Bronchial epithelial cell (primary cell): ENCODE measurements at regions not wholly inside any gene's neighbourhood (a gene's known extent, or its start where the extent isn't known, plus 50 kb on each side); places are given as distances from the start of the nearest gene placed in this dataset.
"Not testable (repeated sequence)": the region's sequence is repeated elsewhere in the genome, so short reads cannot be mapped to it uniquely, and the experiment has no call there.

Experiments used
- DNase-seq: peaks from one replicate; pipeline ENCODE4 v3.0.0-alpha.2; 2010; ENCODE audit warnings: low read depth
- FAIRE-seq: peaks from 2 replicates; lab custom pipeline; 2011; peaks lifted over from hg19 to GRCh38; lab: Jason Lieb, UNC
- H3K27me3 ChIP-seq: 2 replicates; pipeline ENCODE4 v1.5.1; 2011; ENCODE audit warnings: low read length; ENCODE audit not compliant: control insufficient read depth, insufficient read depth
- H3K36me3 ChIP-seq: 2 replicates; pipeline ENCODE4 v1.5.1; 2011; ENCODE audit warnings: low read length; ENCODE audit not compliant: control insufficient read depth, insufficient read depth
- H3K4me3 ChIP-seq: 2 replicates; pipeline ENCODE4 v1.5.1; 2011; ENCODE audit warnings: mild to moderate bottlenecking, low read depth, low read length, control low read depth
- TF ChIP-seq, protein P1 (sequence below): IDR thresholded peaks from 2 replicates; pipeline ENCODE4 v1.5.1; 2011; ENCODE audit warnings: mild to moderate bottlenecking, moderate library complexity, low read length, control low read depth, inconsistent platforms; ENCODE audit not compliant: insufficient read depth, severe bottlenecking

DNA sequence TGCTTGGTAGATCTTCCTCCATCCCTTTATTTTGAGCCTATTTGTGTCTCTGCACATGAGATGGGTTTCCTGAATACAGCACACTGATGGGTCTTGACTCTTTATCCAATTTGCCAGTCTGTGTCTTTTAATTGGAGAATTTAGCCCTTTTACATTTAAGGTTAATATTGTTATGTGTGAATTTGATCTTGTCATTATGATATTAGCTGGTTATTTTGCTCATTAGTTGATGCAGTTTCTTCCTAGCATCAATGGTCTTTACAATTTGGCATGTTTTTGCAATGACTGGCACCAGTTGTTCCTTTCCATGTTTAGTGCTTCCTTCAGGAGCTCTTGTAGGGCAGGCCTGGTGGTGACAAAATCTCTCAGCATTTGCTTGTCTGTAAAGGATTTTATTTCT is 72.4 kb downstream of the HNRNPD start:
- FAIRE-seq, H3K36me3 ChIP-seq: not testable (repeated sequence)

DNA sequence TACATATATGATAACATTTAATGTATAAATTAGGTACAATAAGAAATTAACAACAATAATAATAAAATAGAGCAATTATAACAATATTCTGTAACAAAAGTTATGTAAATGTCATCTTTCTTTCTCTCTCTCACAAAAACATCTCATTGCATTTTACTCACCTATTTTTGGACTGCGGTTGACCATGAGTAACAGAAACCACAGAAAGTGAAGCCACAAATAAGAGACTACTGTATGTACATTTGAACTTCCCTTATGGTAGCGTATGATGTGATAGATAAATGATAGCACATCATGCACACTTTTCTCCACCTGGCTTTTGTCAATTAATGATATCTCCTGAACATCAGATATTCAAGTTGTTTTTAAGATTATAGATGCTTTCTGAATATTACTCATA is 80.5 kb downstream of the HNRNPD start:
- H3K36me3 ChIP-seq, result no peaks in the 10 kb centered on the region
- DNase-seq, result no peak
- no peak overlapping the region for H3K4me3 ChIP-seq
- TF ChIP-seq, protein P1, sequence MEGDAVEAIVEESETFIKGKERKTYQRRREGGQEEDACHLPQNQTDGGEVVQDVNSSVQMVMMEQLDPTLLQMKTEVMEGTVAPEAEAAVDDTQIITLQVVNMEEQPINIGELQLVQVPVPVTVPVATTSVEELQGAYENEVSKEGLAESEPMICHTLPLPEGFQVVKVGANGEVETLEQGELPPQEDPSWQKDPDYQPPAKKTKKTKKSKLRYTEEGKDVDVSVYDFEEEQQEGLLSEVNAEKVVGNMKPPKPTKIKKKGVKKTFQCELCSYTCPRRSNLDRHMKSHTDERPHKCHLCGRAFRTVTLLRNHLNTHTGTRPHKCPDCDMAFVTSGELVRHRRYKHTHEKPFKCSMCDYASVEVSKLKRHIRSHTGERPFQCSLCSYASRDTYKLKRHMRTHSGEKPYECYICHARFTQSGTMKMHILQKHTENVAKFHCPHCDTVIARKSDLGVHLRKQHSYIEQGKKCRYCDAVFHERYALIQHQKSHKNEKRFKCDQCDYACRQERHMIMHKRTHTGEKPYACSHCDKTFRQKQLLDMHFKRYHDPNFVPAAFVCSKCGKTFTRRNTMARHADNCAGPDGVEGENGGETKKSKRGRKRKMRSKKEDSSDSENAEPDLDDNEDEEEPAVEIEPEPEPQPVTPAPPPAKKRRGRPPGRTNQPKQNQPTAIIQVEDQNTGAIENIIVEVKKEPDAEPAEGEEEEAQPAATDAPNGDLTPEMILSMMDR, result no peak
- H3K27me3 ChIP-seq, result no peaks in the 10 kb centered on the region
- no peak for FAIRE-seq

More for the DNA sequence above, 72.4 kb downstream of the HNRNPD start:
- not testable (repeated sequence) for H3K27me3 ChIP-seq, H3K4me3 ChIP-seq, DNase-seq

DNA sequence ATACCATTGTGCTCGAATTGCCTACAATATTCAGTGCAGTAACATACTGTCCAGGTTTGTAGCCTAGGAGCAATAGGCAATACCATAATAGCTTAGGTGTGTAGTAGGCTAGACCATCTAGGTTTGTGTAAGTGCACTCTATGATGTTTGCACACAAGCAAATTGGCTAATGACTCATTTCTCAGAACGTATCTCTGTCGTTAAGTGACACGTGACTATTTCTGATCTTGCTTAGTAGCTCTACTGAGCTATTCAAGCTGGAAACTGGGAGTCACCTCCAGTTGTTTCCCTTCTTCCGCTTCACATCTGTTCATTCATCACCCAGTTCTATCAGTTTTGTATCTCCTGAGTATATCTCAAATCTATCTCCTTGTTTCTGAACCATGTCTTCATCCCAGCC is 86.1 kb downstream of the HNRNPD start:
- Histone ChIP-seq H3K4me3 (no peak overlapping the region), H3K27me3 (peaks cover under 1% of the 10 kb centered on the region), H3K36me3 (no peaks in the 10 kb centered on the region)
- no peak for FAIRE-seq
- peak; percentile 49 for DNase-seq
- TF ChIP-seq, protein P1, result no peak

DNA sequence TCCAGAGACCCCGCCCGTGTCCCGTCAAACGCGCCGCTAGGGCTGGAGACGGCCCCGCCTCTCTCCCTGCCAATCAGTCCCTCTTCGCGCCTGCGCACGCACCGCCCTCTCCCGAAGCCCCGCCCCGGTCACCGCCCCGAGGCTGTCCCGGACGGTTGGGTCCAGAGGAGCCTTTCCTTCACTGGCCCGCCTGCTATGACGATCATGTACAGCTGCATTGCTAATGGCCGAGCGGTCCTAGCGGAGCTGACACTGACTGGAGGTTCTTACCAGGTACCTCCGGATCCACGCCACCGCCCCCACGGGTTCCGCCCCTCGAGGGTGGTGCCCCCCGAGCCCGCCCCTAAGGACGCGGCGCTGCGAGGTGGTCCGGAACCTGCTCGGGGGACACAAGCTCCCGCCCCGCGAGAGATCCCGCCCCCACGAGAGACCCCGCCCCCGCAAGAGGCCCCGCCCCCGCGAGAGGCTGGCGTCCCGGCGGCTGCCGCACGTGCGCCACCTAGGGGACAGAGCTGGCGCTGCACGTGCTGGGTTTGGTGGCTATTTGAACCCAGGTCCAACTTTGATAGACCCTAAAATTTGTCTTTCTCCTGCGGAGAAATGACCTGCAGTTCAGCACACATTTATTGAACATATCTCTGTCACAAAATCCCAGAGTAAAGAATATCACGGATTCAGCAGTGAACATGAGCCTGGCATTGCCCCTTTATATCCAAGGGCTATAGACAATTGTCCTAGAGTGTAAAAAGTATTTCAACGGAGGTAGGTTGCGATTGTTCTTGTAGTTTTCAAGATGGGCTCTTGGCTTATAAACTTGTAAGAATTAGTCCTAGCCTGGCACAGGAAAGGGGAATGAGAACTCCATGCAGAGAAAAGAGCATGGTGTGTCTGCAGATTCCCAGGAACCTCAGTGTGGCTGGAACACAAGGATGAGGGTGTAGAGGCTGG is 88.7 kb downstream of the HNRNPD start:
- Histone ChIP-seq H3K4me3 (peak overlapping the region; percentile 57), H3K36me3 (no peaks in the 10 kb centered on the region), H3K27me3 (peaks cover 3% of the 10 kb centered on the region)
- DNase-seq (peak; percentile 97), FAIRE-seq (no peak)
- TF ChIP-seq, protein P1, result peak; percentile 86

DNA sequence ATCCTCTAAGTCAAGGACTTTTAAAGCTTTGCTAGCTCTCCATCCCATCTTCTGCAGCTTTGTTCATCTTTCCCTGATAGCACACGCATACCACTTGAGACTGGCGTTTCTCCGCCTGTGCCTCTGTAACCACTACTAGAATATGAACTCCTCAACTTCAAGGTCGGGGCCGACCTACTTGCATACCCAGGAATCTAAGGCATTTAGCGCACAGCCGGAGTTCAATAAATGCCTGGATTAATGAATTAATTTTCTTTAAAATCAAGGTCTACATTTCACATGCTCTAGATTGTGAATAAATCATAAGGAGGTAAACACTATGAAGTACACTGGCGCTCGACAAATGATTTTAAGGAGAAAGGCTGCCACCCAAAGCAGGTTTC is 89.3 kb downstream of the HNRNPD start:
- Histone ChIP-seq H3K36me3 (no peaks in the 10 kb centered on the region), H3K4me3 (peak overlapping the region; percentile 57), H3K27me3 (peaks cover 3% of the 10 kb centered on the region)
- DNase-seq, result no peak
- TF ChIP-seq, protein P1, result no peak
- FAIRE-seq, result no peak

DNA sequence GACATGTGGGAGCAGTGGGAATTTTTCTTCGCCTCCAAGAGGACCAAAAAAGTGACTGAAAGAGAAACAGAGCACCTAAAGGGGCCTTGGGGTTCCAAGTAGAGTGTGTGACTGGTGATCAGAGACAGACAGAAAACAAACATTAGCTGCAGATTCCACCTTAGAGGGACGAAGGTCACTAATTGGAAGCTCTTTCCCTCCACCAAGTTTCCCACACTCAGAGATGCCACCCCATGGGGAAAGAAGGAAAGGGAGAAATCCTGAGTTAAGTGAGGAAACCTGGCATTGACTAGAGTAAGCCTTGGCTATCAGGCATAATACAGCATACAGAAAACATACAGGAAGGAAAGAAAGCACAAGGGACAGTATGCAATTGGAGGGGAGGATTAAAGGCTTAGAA is 90.9 kb downstream of the HNRNPD start:
- Histone ChIP-seq H3K4me3 (no peak overlapping the region), H3K36me3 (no peaks in the 10 kb centered on the region), H3K27me3 (peaks cover 3% of the 10 kb centered on the region)
- DNase-seq (no peak), FAIRE-seq (no peak)
- TF ChIP-seq, protein P1, result no peak

DNA sequence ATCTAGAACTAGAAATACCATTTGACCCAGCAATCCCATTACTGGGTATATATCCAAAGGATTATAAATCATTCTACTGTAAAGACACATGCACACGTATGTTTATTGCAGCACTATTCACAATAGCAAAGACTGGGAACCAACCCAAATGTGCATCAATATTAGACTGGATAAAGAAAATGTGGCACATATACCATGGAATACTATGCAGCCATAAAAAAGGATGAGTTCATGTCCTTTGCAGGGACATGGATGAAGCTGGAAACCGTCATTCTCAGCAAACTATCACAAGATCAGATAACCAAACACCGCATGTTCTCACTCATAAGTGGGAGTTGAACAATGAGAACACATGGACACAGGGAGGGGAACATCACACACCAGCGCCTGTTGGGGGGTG is 94.2 kb downstream of the HNRNPD start:
- not testable (repeated sequence) for H3K36me3 ChIP-seq, DNase-seq, H3K27me3 ChIP-seq, H3K4me3 ChIP-seq, FAIRE-seq
